ENCODE measurements at regions not wholly inside any gene's neighbourhood (a gene's known extent, or its start where the extent isn't known, plus 50 kb on each side); places are given as distances from the start of the nearest gene placed in this dataset.

GRCh38 chr6:6915219-6915618, 192.5 kb upstream of the RREB1 start:
- TF ChIP-seq TCF12 (IDR thresholded peaks at IDR 0.05) (no peak), RXRA (IDR thresholded peaks at IDR 0.05; ENCODE audit: borderline replicate concordance, low read depth) (no peak), REST (IDR thresholded peaks at IDR 0.05; ENCODE audit: low read depth, low read length) (no peak), EZH2phosphoT487 (IDR thresholded peaks at IDR 0.05; ENCODE audit: borderline replicate concordance, low read depth) (no peak), FOSL2 (IDR thresholded peaks at IDR 0.05; ENCODE audit: borderline replicate concordance, low read depth) (no peak), USF1 (IDR thresholded peaks at IDR 0.05; ENCODE audit: borderline replicate concordance, low read depth) (no peak), RFX5 (IDR thresholded peaks at IDR 0.05; ENCODE audit: low read length) (no peak), RAD21 (IDR thresholded peaks at IDR 0.05; ENCODE audit: low read length) (no peak), GABPA (IDR thresholded peaks at IDR 0.05; ENCODE audit: low read depth) (no peak), JUND (IDR thresholded peaks at IDR 0.05) (no peak), MXI1 (IDR thresholded peaks at IDR 0.05; ENCODE audit: low read depth, low read length) (no peak), TAF1 (IDR thresholded peaks at IDR 0.05; ENCODE audit: borderline replicate concordance, low read depth, low read length) (no peak)
- TF ChIP-seq, protein P1, sequence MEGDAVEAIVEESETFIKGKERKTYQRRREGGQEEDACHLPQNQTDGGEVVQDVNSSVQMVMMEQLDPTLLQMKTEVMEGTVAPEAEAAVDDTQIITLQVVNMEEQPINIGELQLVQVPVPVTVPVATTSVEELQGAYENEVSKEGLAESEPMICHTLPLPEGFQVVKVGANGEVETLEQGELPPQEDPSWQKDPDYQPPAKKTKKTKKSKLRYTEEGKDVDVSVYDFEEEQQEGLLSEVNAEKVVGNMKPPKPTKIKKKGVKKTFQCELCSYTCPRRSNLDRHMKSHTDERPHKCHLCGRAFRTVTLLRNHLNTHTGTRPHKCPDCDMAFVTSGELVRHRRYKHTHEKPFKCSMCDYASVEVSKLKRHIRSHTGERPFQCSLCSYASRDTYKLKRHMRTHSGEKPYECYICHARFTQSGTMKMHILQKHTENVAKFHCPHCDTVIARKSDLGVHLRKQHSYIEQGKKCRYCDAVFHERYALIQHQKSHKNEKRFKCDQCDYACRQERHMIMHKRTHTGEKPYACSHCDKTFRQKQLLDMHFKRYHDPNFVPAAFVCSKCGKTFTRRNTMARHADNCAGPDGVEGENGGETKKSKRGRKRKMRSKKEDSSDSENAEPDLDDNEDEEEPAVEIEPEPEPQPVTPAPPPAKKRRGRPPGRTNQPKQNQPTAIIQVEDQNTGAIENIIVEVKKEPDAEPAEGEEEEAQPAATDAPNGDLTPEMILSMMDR (IDR thresholded peaks at IDR 0.05), result no peak
- TF ChIP-seq, protein P2, sequence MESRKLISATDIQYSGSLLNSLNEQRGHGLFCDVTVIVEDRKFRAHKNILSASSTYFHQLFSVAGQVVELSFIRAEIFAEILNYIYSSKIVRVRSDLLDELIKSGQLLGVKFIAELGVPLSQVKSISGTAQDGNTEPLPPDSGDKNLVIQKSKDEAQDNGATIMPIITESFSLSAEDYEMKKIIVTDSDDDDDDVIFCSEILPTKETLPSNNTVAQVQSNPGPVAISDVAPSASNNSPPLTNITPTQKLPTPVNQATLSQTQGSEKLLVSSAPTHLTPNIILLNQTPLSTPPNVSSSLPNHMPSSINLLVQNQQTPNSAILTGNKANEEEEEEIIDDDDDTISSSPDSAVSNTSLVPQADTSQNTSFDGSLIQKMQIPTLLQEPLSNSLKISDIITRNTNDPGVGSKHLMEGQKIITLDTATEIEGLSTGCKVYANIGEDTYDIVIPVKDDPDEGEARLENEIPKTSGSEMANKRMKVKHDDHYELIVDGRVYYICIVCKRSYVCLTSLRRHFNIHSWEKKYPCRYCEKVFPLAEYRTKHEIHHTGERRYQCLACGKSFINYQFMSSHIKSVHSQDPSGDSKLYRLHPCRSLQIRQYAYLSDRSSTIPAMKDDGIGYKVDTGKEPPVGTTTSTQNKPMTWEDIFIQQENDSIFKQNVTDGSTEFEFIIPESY (IDR thresholded peaks at IDR 0.05; ENCODE audit: borderline replicate concordance, low read depth), result no peak

Measured in SK-N-SH (cell line).